Fibroblast of mammary gland (primary cell): ENCODE measurements at regions not wholly inside any gene's neighbourhood (a gene's known extent, or its start where the extent isn't known, plus 50 kb on each side); places are given as distances from the start of the nearest gene placed in this dataset.

Source experiments
- DNase-seq: peaks from one replicate; pipeline ENCODE4 v3.0.0-alpha.2; 2010; ENCODE audit warnings: low read depth
- H3K4me3 ChIP-seq: 2 replicates; pipeline ENCODE4 v1.5.1; 2011; ENCODE audit warnings: low read depth, mild to moderate bottlenecking, low read length, moderate library complexity; ENCODE audit not compliant: control insufficient read depth
- TF ChIP-seq, protein P1 (sequence below): conservative IDR thresholded peaks from 2 replicates; pipeline ENCODE4 v1.5.1; 2011; ENCODE audit warnings: low read depth, low read length, inconsistent platforms; ENCODE audit not compliant: control insufficient read depth, insufficient read depth

DNA sequence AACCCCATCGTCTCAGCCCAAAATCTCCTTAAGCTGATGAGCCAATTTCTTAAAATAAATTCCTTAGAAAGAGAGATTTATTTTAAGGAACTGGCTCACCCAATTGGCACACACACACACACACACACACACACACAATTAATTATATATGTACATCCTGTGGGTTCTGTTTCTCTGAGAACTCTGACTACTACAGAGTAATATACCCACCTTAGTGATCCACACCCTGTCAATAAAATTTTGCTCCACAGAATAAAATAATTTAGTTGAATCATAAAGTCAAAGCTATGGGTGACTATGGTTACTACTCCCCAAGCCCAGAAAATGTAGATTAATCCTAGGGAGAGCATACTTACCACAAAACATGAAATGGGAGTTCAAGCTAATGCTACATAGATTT lies 131.0 kb downstream of the DMAC1 start:
- TF ChIP-seq, protein P1, sequence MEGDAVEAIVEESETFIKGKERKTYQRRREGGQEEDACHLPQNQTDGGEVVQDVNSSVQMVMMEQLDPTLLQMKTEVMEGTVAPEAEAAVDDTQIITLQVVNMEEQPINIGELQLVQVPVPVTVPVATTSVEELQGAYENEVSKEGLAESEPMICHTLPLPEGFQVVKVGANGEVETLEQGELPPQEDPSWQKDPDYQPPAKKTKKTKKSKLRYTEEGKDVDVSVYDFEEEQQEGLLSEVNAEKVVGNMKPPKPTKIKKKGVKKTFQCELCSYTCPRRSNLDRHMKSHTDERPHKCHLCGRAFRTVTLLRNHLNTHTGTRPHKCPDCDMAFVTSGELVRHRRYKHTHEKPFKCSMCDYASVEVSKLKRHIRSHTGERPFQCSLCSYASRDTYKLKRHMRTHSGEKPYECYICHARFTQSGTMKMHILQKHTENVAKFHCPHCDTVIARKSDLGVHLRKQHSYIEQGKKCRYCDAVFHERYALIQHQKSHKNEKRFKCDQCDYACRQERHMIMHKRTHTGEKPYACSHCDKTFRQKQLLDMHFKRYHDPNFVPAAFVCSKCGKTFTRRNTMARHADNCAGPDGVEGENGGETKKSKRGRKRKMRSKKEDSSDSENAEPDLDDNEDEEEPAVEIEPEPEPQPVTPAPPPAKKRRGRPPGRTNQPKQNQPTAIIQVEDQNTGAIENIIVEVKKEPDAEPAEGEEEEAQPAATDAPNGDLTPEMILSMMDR = no peak
- H3K4me3 ChIP-seq = no peak overlapping the region
- DNase-seq = no peak

DNA sequence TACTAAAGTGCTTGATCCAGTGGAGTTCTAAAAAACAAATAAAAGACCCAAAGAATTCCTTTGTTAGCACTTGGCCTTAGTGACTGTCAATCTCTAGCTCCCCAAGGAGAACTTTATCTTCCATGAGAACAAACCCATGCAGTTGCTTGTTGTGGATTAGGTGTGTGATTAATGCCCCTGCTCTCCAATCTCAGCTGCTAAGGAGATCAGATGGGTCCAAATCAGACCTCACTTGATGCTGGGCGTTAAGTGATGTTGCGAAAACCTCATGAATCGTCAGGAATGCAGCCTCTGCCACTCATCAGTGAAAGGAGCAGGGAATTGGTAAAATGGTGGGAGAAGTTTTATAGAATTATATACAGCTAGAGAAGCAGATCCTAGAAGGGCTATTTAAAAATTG lies 133.7 kb downstream of the DMAC1 start:
- H3K4me3 ChIP-seq = no peak overlapping the region
- no peak for DNase-seq
- TF ChIP-seq, protein P1 = no peak

DNA sequence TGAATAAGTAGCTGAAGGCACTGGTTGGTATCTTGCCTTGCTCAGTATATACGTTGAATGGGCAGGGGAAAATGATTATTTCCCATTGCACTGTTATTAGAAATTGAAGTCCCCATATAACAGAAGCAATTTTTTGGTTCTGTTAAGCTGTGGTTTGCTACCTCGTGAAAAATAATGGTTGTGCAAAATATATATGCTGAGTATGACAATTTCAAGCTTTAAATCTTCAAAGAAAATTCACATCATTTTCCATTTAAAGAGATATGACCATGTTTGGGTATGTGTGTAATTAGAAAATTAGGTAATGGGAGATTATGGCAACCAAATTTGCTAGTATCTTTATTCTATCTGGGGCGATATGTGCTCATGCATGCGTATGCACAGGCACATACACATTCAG lies 139.8 kb downstream of the DMAC1 start:
- H3K4me3 ChIP-seq = no peak overlapping the region
- TF ChIP-seq, protein P1 = no peak
- DNase-seq = no peak

DNA sequence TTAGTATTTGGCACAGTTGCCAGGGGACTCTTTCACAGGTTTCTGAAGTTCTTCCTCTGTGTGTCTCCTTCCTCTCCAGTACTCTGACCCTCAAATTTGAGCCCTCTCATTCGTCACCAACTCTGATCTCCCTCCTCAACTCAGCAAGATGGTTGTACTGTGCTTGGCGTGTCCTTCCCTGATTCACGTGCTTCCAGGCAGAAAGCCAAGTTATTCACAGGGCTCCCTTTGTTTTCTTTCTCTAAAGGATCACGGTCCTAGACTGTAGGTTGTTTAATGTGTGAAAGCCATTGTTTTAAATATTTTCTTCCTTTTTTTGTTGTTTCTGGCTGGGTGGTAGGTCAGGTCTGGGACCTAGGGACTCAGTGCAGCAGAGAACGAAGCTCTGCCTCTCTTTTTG lies 142.9 kb downstream of the DMAC1 start:
- peak; percentile 3 for DNase-seq
- TF ChIP-seq, protein P1 = no peak

DNA sequence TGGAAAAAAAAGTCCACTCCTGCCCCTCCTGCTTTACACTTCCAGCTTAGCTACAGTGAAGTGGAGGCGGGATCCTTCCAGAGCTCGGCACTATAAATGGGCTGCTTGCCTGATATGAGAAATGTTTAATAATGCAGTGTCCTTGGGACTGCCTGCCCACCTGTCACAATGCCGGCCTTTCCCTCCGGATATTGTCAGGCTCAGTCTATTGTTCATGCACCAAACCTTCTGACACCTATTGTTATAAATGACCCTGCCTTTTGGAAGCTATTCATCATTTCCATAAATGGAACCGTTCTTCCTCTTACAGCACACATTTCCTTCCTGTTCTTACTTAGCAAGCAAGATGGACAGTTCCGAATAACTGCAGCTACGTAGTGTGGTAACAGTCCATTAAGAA lies 146.3 kb downstream of the DMAC1 start:
- no peak for DNase-seq
- TF ChIP-seq, protein P1 = no peak
- H3K4me3 ChIP-seq = no peak overlapping the region

More for the DNA sequence above, 142.9 kb downstream of the DMAC1 start:
- no peak overlapping the region for H3K4me3 ChIP-seq

DNA sequence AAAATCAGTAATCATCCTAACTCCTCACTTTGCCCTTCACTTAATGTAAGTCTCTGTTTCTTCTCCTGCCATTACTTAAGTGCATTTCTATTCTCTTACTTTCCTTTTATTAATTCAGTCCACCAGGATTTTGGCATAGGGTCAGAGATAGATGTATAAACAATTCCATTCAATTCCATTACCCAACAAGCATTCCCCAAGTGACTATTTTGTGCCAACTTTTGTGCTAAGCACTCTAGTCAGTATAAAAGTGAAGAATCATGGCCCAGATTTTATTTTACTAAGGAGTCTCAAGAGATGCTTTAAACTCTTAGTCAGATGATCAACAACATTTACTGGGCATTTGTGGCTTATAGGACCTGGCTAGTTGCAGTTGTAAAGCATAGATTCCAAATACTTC lies 159.3 kb downstream of the DMAC1 start:
- DNase-seq = peak; percentile 4
- TF ChIP-seq, protein P1 = no peak
- no peak overlapping the region for H3K4me3 ChIP-seq

DNA sequence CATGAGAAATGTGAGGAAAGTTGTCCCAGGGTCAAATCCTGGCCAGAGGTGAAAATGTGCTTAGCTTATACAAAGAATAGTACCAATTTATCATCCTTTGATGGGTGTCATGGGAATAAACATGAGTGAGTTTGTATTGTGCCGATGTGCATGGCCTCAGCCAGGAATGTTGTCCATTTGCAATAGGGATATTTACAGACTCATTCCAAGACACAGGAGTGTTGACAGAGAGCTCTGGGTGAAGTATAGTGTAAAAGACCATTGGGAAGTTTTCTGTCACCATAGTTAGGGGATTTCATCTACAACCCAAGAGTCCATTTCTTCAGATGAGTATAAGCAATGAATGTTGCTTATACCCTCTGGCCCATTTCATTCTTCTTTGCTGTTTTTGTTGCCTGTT lies 160.1 kb downstream of the DMAC1 start:
- no peak overlapping the region for H3K4me3 ChIP-seq
- no peak for DNase-seq
- TF ChIP-seq, protein P1 = no peak
